ENCODE measurements at regions not wholly inside any gene's neighbourhood (a gene's known extent, or its start where the extent isn't known, plus 50 kb on each side); places are given as distances from the start of the nearest gene placed in this dataset.

- intact Hi-C loops (cut with DNase I; ENCODE audit: low total_unique reads): no loop called here
- no peak overlapping the region for H3K4me3 ChIP-seq (ENCODE audit: low read depth, poor library complexity, severe bottlenecking)
- 12 to 16% methylated on average over 1 of the region's 1 CpG for WGBS, 2 donors
- DNase-seq (ENCODE audit: low spot score in 2 of 2): no peak
- TF ChIP-seq CTCF (IDR thresholded peaks at IDR 0.05): no peak
- no peak for TF ChIP-seq POLR2A (IDR thresholded peaks at IDR 0.05)
These were observed 60.9 kb upstream of the PDE1C start for GRCh38 chr7:32131091-32131490.

- intact Hi-C loops (cut with DNase I; ENCODE audit: low total_unique reads): no loop called here
These were observed 56.6 kb upstream of the PDE1C start for GRCh38 chr7:32126843-32127242.

More at GRCh38 chr7:32126843-32127242, 56.6 kb upstream of the PDE1C start:
- no peak for DNase-seq (ENCODE audit: low spot score in 2 of 2)
- WGBS, 2 donors: 54 to 84% methylated on average over 1 of the region's 1 CpG
- H3K4me3 ChIP-seq (ENCODE audit: low read depth, poor library complexity, severe bottlenecking): no peak overlapping the region
- no peak for TF ChIP-seq POLR2A (IDR thresholded peaks at IDR 0.05)

Measured in lower leg skin (tissue), 4 donors.